HG02642 (cell line): ENCODE measurements at regions not wholly inside any gene's neighbourhood (a gene's known extent, or its start where the extent isn't known, plus 50 kb on each side); places are given as distances from the start of the nearest gene placed in this dataset.

Experiments used
- ATAC-seq: cut with Tn5 transposase; IDR thresholded peaks from one replicate; pipeline ENCODE4 v1.9.1; 2021; ENCODE audit warnings: mild to moderate bottlenecking; ENCODE audit not compliant: unreplicated experiment, poor library complexity

DNA sequence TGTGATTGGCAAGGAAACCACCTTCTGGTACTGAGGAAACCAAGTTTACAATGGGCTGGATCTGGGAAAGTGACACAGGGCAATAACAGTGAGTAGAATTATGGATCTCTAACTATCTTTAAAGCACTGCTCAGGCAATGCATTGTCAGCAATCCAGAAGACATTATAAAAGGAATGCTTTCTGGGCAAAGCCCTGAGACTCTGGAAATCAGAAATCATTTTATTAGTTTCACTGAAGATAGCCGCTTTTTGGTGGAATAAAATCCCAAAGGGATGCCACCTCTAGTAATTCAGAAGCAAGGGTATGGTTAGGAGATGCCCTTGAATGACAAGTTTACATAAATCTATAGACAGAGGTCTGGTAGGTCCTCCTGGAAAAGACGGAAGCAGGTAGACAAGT, 211.1 kb downstream of the DMRT2 start:
- ATAC-seq: no peak

DNA sequence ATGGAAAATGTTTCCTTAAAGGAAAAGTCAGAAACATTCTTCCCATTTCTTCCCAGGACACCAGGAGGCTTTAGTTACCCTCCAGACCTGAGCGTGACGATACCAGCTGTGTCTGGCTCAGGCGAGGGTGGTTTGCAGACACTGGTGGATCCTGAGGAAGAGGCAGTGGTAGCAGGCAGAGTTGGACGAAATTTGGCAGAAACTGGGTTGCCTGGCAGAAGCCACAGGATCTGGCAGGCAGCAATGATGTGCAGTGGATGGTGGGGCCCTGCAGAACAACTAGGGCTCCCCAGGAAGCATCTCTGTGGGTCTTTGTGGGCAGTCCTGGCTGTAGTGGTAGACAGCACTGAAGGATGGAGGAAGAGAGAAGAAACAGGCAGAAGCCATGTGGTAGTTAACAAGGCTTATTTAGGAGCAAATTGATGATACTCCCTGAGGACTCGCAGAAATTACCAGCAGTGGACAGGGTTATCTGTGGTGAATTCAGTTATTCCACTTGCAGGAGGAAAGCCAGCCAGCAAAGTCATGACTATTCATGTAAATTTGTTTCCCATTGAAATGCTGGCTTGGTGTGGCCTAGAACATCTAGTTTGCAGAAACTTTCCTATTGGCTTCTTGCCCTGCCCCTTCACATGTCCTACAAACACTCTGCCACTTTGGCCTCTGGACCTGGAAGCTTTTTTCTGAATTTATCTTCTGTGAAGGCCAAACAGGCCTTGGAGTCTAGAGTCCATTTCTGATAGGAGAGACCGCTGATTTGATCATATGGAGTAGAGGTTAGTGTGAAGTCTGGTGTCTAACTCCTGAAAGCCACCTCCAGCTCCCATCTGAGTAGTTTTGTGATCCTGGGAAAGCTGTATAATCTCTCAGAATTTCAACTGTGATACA, 212.0 kb downstream of the DMRT2 start:
- no peak for ATAC-seq

DNA sequence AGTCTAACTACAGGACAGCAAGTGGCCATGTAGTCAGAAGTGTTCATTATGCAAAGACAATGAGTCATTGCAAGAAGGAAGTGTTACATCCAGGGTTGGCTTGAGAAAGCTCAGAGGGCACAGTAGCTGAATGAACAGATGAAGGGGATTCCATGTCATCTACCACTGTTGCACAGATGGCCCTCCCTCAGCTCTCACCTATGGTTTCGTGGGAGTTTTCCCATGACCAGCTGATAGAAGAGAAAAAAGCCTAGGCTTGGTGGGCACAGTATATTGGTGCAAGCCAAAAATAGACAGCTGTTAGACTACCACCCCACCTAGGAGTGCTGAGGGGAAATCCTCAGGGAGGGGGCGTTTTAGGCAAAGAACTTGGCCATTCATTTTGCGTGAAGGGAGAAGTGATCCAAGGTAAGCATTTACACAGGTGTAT, 217.0 kb downstream of the DMRT2 start:
- ATAC-seq: peak; percentile 79

DNA sequence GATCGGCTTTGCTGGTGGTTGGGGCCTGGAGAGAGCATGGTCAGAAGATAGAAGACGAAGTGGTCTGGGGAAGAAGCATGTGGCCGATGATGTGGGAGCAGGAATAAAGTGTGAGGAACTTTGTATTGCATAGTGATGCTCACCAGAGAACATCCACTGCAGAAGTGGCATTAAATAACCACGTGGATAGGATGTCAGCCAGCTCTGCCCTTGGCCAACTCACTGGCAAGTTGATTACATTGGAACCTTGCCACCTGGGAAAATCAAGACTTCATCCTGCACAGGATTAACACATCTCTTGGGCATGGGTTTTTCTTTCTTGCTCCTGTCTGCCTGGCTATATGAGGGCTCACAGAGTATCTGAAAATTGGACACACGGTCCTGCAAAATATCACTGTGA, 217.4 kb downstream of the DMRT2 start:
- ATAC-seq: no peak

DNA sequence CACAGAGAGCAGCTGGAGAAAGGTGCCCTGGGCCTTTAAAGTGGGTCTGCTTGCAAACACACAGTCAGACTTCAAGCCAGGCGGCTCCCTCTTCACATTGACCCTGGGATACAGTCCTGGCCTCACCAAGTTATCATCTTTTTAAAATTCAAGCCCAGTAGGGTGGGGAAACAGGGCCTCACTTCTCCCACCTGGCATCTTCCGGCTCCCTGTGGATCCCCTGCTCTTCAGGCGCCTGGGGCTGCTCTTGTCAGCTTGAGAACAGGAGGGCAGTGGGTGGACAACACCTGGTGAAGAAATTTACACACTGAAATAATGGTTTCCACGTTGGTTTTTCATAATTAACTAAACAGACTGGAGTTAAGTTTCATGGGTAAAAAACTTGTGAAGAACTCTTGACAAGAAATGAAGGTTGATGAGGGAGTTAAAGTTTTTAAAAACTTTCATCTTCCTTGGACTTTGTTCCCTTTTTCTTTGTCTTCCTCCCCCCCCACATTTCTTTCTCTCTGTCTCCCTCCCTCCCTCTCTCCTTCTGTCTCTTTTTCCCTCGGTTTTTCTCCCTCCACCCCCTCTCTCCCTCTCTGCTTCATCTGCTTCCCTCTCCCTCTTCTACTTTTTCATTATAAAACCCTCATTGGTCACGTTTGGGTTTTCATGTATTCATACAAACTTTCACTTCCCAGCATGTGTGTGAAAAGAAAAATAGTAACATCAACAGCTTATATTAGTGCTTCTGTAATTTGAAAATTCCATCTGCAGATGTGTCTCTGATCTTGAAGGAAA, 219.6 kb downstream of the DMRT2 start:
- ATAC-seq: no peak

DNA sequence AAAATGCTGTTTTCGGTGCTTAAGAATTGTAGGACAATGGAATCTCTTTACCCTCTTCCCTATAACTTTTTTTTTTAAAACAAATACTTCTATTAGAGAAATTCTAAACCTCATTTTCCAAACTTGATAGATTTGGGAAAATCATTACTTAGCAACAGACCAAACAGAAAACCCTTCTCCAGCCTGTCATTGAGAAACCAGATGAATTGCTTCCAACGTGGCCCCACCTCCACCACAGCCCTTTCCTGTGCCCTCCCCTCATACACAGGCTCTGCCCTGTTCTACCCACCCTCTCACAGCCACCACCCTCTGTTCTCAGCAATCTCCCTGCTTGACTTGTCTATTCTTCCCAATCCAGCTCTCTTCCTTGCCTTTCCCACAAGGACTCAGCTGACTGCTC, 221.2 kb downstream of the DMRT2 start:
- no peak for ATAC-seq

DNA sequence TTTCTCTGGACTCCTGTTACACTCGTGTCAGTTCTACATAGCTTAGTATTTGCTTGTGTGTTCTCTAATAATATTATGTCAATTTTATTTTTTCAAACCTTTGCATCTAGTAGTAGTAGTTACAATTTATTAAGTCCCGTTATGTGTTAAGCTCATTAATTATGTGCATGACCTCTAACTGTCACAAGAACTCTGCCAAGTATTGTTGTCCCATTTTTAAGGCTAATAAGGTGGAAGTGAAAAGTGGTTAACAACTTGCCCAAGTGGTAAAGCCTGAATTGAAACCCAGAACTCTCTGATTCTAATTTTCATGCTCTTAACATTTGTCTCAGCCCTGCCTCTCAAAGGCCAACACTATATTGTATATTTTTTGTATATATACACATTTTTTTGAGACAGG, 221.6 kb downstream of the DMRT2 start:
- ATAC-seq: no peak

DNA sequence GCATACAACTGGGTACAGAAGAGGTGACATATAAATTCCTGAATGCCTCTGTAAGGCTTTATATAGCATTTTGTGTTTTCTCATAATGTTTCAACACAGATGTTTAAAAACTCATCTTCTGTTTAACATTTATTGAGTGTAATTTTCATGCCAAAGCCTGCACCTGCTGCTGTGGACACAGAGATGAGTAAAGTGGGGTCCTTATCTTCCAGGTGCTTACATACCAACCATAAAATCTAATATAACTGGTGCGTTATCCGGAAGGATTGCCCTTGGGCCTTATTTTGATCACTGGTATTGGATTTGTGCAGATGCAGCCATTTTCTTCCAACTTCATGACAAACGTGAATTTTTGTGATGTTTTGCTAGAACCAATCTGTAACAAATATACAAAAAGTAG, 222.3 kb downstream of the DMRT2 start:
- no peak for ATAC-seq

DNA sequence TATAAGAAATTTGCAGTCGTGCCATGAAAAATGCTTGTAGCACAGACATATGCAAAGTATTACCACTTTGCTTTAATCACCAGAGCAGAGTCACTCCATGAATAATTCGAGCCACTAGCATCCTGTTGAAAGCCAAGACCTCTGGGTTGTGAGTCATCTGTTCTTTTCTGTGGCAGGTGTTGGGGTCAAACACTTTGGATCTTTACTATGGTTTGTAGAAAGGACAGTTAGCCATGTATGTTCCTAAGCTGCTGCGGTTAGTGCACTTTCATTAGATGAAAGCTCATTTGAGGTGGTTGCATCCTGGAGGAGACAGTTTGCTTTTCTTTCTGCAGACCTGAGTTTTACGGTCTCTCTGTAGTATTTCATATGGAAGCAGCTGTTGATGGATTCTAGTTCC, 223.7 kb downstream of the DMRT2 start:
- no peak for ATAC-seq

DNA sequence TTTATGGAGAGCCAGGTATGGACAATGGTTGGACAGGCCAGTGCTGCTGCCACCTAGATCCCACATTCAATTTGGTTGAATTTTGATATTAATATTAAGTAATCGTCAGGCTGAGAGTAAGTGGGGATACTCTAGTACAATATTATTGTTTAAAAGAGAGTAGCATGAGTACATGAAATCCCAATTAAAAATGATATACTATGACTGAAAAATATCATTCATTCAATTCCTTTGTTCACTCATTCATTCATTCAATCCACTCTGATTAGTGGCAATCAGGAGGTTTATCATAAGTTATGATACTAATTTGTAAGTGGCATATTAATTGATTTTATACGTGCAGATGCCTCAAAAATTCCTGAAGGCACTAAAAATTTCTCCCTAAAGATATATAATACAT, 224.2 kb downstream of the DMRT2 start:
- ATAC-seq: no peak

DNA sequence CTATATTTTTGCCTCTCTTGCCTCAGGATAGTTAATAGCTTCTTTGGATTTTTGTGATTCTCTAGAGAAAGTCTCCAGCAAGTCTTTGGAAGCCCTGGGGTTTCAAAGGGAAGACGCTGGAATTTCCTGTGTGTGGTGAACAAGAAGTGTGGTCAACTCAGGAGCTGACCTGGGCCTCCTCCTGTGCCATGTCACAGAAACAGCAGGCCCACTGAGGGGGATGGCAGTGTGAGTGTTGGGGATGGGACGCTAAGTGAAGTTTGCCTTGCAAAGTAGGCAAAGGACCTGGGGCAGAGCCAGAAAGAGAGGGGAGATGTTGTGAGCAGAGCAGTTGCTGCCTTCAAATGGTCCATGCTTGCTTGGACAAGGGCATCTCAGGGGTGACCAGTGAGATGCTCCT, 226.3 kb downstream of the DMRT2 start:
- no peak for ATAC-seq

DNA sequence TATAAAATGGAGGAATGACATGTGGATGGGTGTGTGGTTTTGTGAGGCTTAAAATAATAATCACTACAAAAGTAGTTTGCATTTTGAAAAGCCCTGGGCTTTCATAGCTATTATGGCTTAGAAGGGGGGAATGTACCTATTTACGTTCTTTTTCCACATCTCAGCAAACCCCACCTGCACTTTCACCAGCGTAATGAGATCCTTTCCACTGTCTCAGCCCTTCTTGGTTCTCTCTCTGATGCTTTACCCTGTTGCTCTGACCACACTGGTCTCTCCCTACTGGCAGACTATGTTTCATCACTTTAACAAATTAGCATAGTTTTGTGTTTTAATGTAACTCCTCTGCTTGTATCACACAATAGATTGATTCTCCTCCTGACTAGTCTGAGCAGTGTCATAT, 234.6 kb downstream of the DMRT2 start:
- ATAC-seq: no peak

DNA sequence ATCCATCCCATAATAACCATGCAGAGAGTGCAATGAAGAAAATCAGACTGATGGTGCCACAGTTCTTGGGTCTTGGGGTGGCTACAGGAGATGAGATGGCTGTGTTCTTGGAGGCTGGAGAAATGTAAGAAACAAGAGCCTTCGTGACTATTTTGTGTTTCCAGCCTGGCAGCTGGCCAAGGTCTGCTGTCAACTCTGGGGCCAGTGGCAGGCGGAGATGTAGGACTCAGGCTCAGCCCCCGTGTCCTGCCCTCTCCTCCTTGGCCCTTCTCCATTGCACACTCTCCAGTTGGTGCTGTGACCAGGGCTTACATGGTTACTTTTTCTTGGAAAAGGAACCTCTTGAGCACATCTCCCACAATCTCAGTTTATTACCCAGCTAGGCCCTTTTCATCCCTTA, 235.4 kb downstream of the DMRT2 start:
- ATAC-seq: no peak

DNA sequence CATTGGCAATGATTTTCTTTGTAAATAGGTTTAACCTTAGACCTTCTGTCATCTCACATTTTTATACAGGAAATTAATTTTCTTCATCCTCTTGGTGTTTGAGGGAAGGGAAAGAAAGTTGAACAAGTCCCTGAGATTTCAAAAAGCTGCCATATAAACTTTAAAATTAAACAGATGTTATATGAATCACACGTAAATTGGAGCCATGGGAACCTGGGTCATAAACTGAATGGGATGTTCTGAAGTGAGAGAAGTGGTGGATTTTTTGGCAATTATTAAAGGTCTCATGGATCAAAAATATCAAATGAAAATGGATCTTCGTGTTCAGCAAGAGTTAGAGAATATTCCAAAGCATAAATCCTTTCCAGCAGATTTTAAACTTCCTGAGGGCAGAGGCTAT, 242.2 kb downstream of the DMRT2 start:
- ATAC-seq: no peak

DNA sequence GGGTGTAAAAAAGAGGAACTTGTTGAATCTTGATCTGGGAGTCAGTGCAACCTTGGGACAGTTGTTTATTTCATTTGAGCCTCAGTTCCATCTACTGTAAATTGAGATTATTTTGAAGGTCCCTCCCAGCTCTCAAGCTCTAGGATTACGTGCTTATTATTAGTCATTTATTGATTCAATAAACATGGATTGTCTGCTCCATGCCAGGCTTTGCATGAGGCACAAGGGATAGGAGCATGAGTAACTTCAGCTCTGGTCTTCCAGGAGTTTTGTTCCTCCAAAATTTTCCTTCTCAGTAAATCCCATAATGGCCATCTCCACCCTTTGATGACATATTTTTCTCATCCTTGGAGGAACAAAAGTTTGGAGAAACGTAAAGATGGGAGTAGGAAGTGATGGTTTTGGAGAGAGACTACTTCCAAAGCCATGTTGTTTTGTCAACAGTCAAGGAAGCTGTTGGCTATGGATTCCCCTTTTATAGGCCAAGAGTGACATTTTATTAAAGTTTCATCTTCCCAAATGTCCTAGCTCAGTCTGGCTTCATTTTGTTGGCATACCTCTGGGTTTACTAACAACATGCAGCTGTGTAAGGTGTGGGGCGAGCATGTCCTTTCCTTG, 244.6 kb downstream of the DMRT2 start:
- ATAC-seq: no peak

DNA sequence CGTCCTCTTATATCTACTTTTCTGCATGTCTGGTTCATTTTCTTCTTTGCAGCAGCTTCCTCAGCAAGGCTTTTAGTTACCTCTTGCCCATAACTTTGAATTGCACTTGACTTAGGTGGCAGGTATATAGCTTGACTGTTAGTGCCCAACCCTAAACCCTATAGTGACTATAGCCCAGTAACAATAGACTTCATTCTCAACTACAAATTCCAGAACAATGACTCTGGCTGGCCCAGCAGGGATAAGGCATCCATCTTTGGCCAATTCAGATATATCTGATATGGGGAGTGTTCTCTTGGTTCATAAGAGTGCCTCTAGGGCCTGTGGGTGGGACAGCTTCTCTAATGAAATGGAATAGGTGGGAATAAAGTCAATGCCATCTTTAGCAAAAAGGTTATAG, 246.2 kb downstream of the DMRT2 start:
- no peak for ATAC-seq

DNA sequence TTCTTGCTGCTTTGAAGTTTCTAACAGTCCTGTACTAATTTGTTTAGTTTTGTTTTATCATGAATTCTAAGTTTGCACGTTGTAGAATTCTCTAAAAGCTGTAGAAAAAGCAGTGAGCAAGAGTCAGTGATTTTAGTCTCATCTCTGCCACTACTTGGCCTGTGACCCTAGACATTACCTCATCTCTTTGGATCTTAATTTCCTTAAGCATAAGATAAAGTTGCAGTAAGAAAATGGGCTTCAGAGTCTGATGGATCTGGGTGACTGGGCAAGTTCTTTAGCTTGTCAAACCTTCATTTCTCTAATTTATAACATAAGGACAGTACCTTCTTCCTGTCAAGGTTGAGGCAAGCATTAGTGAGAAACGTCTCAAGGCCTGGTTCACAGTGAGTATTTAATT, 247.9 kb downstream of the DMRT2 start:
- ATAC-seq: no peak

DNA sequence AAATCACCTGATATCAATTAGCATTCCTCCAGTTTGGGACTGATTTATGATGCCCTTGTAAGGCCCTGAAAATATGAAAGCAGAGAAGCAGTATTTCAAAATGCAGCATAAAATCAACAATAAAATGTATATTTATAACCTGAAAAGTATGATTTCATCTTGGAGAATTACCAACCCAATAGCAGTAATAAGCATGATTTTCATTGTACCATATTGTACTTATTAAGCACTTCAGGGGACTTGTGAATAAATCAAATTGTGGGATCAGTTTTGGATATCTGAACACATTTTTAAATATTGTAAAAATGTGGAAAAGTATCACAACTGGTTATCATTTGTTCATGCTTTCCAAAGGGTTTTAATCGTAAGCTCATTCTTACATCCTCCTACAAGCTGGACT, 250.8 kb downstream of the DMRT2 start:
- ATAC-seq: no peak

DNA sequence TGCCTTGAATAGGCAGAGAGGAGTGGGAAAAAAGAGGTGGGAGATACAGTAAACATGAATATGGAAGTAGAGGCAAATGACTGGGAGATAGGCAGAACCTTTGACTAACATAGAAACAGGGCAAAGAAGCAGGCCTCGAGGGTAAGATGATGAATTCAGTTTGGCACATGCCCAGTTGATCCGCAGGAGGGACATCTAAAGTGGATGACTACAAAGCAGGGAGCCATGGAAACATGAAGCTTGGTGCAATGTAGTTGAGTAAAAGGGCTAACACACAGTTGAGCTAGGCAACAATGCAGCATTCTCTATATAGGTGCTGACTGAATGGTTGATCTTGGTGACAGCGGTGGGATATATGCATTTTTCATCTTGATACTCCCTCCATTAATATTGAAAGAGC, 253.8 kb downstream of the DMRT2 start:
- ATAC-seq: no peak

DNA sequence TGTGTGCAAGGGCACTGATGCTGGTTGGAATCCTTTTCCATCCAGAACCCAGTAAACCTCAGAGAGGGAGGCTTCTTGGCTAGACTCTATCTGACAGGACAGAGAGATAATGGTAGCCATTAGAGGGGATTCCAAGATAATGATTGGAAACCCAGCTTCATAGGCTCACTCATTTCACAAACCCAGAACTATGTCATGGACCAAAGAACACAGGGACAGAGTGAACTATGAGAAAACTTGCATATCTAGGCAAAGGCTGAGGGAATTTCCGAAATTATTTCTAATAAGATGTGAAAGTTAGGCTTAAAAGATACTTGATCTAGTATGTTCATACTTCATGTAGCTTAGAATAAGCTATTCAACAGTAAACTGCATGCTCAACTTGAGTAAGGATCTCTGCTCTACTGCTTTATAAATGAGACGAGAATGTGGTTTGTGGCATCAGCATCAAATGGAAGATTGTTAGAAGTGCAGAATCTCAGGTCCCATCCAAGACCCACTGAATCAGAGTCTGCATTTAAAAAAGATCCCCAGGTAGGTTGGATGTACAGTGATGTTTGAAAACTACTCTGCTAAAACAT, 261.4 kb downstream of the DMRT2 start:
- no peak for ATAC-seq

DNA sequence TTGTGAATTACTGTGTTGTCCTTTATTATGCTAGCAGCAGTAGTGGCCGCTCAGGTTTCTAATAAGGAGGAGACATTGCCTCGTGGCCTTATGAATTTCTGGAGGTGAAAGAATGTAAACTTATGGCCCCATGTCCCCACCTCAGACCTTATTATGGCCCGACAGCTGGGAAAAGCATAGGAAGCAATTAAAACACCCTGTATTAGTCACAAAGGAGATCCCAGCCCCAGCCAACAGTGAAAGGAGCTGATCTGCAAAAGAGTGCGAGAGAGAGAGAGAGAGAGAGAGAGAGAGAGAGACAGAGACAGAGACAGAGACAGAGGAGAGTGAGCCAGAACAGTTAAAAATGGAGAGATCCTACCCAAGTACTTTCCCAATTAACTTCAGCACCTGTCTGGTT, 269.3 kb downstream of the DMRT2 start:
- ATAC-seq: no peak
